UCSD-AML1 (cell line): ENCODE measurements at regions not wholly inside any gene's neighbourhood (a gene's known extent, or its start where the extent isn't known, plus 50 kb on each side); places are given as distances from the start of the nearest gene placed in this dataset.
"Not testable (repeated sequence)": the region's sequence is repeated elsewhere in the genome, so short reads cannot be mapped to it uniquely, and the experiment has no call there.

Source experiments
- DNase-seq: peaks from one replicate; lab custom pipeline; 2025; ENCODE audit not compliant: unreplicated experiment; lab: John Stamatoyannopoulos, UW

DNA sequence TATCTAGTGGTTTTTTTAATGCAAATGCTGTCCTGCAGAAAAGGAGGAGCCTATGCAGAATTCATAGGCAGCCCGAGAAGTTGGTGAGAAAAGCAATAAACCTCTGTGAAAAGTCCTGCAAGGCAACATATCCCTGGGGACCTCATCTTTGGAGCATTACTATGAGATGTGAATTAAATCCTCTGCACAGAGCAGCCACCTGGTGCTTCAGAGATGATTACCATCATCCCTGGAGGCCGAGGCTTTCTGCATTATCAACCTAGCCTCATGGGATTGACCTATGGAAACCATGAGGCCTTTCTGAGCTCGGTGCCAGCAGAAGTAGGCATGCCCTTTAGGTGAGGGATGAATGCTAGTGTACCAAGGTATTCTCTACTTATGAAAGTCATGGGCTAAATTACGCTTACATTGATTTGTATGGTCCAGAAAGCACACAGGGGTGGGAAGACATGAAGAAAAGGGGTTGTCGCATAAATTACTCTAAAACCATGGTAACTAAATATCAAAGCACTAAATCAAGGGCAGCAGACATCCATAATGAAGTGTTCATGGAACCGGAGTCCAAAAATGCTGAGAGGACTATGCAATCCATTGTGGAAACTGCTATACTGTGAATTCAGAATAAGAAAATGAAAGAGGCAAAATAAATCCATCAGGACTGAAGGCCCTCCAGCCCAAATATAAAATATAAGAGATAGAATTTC, 623.5 kb upstream of the DDX18 start:
- no peak for DNase-seq

DNA sequence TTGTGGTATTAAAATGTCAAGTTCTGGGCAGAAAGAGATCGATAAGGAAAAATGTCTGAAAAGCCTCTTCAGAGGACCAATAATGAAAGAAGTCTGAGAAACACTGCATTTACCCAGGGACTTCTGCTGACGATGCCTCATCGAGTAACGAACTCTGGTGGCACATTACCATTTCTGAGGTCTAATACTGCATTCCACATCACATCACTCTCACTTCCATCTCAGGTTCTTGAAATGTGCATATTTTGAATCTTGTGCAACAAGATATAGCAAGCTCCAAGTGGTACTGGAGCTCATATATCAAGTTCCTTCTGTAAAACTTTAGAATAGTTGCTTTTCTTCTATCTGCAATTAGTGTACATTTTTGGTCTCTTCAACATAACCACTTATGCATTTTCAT, 619.1 kb upstream of the DDX18 start:
- DNase-seq, result no peak

DNA sequence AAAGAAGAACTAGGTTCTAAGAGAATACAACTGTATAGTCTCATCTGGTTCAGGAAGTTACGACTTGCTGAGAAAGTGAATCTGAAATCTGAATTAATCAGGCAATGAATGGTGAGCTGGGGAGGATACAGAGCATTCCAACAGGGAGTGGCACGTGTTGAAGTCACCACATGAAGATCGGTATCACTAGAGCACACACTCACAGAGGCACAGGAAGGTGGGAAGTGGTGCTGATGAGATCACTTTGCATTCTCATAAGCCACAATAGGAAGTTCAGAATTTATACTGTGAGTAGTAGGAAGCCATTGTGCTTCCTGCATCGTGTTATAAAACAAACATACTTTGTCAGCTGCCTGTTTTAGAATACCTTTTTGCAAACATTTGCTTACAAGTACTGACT, 615.0 kb upstream of the DDX18 start:
- DNase-seq, result no peak

DNA sequence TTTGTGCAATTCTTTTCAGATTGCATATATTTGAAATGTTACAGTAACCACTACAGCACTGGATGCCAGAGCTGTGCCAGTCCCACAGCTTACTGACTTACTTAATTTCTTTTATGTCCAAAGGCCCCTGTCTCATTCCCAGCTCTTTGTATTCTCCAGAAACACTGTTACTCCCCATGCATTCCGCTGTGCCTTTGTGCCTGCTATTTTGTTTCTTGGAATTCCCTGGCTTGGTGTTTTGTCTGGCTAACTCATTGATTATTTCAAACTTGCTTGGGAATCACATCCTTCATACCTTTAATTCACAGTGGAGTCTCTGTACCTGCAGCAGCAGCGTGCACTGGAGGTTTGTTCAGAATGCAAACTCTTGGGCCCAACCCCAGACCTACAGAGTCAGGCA, 601.9 kb upstream of the DDX18 start:
- no peak for DNase-seq

DNA sequence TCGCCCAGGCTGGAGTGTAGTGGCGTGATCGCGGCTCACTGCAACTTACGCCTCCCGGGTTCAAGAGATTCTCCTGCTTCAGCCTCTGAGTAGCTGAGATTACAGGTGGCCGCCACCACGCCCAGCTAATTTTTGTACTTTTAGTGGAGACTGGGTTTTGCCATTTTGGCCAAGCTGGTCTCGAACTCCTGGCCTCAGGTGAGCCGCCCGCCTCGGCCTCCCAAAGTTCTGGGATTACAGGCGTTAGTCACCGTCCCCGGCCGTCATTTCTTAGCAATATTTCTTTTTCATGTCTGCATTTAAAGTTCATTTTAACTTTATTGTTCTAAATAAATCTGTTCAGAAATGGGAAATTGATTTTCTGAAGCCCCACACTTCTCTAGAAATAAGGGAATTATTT, 597.3 kb upstream of the DDX18 start:
- no peak for DNase-seq

DNA sequence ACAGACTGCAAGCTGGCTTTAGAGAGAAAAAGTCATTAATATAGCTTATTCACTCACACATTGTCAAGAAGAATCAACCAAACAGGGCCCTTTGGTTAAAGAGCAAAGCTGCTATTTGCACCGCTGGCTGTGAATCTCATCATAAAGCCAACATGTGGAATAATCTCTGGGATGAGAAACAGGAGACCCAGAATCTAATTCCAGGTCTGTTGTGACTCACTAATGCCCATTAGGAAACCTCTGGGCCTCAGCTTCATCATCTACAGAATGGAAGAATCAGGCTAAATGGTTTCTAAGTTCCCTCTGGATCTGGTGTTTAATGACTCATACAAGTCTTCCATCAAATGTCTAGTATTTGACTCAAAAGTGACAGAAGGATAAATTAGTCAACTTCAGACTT, 591.7 kb upstream of the DDX18 start:
- no peak for DNase-seq

DNA sequence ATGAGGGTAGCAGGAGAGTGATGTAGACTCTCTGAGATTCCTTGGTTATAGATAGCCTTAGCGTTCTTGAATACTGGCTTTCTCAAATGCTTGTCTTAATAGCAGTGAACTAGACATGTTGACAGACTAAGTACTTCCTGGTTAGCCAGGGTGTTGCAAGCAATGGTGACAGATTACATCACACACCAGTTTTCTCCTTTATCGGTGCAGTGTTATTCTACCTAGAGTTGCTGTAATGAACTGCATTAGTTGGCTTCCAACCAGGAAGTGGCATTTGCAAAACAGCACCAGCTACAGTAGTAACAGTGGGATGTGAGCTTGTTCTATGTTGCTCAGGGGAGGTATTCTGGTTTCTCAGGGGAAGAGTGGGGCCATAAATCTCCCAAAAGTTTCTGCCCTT, 582.2 kb upstream of the DDX18 start:
- no peak for DNase-seq

DNA sequence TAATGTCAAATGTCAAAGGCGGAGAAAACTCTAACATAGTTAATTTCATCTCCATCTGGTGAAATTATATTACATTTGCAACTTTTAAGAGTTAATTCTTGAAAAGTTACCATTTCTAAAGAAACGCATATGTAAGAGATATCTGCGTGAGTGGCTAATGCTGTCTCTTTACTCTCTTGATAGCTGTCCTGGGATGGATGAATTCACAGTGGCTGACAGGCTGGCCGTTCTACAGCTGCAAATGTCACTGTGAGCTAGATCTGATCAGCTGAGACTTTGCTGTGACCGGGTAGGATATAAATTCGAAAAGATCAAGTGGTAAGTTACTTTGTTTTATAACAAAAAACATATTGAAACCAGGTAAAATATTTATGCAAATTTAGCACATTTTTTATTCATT, 557.1 kb upstream of the DDX18 start:
- DNase-seq, result no peak

DNA sequence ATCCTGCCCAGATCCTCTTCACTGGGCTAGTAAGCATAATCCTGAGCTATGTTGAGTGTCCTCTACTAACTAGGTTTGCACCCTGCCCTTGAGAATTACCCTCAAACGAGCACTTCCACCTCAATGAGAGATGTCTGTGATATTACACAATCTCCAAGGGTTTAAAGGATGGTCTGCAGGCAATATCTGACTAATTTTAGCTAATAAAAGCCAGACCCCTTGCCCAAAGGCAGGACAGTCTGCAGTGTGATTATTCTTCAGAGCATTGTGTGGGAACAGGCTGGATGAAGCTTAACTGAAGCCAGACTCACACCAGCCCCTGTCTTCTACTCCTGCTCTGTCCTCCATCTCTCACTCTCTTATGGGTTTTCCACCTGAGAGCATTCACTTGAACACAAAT, 544.9 kb upstream of the DDX18 start:
- no peak for DNase-seq

DNA sequence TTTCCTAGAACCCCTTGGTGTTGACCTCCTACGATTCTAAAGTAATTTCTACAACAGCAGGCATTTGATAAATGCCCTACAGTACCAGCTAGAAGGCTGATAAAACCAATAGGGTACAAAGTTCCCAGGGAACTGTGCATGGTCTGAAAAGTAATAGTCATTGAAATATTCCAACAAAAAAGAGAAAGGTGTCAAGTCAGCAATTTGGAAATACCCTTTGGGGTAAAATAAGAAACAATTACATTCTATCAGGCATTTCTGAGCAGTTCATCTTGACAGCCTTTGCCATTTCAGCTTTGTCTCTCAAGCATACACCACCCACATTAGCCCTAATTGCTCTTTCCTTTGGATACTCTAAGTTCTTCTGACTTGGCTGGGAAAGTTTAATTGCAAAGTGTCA, 542.9 kb upstream of the DDX18 start:
- DNase-seq, result no peak

DNA sequence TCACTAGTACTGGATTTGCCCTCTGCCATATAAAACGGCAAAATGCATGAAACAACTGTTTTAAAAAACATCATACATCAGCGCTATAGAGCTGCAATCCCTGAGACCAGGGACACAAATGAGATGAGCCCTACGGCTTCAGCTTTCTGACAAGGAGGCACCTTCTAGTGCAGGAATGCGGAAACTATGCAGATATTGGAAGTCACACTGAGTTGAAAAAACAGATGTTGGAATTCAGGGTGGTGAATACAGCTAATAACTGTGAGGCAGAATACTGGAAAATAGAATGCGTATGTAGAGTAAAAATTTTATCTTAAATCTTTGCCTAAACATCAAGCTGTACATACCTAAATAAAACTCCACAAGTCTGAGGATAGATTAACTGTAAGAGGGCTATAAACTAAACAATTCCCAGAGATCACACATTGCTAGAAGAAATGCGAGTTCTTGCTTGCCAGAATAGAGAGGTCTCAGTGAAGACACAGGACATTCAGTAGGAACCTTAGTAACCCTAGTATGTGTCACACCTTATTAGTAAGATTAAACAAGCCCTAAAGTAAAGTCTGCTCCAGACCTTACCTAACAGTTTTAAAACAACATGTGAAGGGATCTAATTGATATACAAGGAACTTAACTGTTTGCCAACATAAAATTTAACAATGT, 541.4 kb upstream of the DDX18 start:
- DNase-seq, result no peak

DNA sequence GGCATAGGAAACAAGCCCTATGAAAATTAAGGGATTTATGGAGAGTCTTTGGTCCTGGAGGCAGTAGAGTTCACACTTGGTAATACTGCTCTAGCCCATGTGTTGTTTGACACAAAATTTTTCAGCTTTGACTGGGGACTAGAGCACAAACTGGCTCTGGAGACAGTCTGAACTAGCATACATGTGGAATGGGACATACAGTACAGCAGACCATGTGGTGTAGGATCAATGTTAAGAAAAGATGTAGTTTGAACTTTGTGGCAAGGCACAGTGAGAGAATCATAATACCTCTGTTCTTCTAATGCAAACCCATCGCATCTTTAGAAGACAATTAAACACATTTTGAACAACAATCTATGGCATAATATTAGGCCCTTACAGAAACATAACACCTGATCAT, 521.5 kb upstream of the DDX18 start:
- DNase-seq, result no peak

DNA sequence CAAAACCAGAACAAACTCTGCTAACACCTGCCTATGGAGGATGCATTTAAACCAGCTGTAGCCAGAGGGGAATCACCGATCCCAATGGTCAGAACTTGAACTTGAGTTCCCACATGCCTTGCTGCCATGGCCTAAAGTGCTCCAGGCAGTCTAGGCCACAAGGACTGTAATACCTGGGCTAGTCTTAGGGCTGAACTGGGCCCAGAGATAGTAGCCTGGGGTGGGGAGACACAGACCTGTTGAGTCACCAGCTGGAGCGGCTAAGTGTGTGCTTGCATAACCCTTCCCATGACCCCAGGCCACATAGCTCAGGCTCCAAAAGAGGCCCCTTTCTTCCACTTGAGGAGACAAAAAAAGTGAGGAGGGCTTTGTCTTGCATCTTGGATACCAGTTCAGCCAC, 515.0 kb upstream of the DDX18 start:
- DNase-seq, result no peak

DNA sequence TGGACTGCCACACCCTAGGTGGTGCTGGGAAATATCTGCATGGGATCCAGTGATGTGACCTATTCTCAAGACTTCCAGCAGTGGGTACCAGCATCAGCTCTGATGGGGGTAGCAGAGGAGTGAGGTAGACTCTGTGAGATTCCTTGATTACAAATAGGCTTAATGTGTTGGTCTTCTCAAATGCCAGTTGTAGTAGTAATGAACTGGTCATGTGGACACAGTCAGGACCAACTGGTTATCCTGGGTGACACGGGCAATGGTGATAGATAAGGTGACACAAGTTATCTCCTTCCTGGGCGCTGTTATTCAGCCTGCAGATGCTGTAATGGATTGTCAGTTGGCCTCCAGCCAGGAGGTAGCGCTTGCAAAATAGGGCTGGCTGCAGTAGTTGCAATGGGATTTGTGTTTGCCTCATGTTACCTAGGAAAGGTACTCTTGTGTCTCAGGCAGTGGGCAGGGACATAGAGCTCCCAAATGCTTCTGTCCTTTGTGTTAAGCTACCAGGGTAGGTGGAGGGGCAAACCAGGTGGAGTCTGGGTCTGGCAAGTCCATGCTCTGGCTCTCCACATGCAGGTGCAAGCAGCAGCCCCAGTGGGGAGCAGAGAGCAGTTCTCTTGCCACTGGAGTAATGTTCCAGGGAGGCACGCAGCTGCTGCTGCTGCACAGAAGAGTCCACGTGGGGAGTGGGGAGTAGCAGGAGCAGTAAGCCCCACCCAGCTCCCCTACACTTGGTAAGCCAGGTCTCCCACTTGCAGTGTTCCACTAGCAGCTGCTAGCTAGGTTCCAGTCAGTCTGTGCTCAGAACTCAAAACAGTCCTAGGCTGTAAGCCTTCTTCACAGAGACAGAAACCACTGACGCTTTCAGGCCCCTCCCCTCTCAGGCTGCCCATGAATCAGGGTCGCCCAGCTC, 505.4 kb upstream of the DDX18 start:
- DNase-seq, result no peak

DNA sequence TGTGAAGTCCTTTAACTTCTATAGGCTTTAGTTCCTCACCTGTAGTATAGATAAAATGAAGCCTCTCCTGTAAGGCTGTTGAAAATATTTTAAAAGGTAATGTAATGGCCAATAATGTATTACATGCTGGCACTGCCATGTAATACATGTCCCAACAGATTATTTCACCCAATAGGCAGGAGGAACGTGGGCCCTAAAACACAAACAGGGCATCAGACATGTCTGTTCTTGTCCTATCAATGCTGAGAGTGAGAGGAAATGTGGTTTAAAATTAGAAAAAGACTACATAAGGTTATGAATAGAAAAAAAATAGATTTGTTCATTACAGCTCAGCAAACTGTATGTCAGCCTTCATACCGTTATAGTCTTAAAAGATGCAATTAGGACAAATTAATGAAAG, 492.7 kb upstream of the DDX18 start:
- no peak for DNase-seq

DNA sequence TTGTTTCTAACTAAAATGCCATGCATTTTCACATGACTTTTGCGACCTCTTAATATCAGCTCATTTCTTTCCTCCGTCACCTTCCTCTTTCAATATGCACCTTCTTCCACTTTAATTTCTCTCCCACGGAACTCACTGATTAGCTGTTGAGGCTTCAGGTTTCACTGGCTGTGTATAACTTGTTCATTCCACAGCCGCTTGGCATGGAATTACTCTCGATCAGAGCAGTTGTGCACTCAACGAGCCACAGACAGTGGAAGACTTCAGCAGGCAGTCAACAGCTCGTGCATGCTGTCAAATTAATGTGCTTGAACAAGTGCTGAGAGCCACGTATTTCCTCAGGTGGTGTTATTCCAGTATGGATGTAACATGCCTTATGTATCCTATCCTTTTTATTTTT, 491.2 kb upstream of the DDX18 start:
- DNase-seq, result no peak

DNA sequence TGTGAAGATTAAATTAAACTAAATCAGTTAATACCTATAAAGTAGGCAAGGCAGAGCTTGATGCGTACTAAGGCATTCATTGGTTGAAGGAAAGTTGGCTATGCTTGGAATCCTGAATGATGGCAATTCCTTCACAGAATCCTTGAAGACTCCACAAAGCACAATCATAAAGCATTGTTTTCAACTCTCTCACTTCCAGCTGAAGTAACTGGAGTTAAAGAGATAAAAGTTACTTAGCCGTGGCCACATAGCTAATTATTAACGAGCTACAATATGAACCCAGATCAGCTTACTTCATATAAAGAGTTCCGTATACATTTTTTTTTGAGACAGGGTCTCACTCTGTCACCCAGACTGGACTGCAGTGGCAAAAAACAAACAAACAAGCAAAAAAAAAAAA, 483.9 kb upstream of the DDX18 start:
- DNase-seq, result no peak

DNA sequence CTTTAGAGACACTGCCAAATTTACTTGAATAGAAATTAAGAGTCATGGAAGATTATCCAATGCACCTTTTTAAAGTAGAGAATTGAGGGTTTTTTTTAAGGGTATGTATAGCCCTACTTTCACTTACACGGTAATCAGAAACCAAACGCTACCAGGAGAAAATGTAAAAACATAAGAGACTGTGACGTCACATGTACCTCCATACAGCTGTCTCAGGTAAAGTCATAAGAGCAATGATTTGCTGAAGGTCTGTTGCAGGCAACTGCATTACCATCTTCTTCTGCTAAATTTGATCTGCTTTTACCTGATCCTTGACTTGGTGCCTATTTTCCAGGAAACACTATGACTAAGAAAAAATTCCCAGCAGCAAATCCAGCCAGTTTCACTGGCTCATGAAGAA, 478.5 kb upstream of the DDX18 start:
- DNase-seq, result no peak

DNA sequence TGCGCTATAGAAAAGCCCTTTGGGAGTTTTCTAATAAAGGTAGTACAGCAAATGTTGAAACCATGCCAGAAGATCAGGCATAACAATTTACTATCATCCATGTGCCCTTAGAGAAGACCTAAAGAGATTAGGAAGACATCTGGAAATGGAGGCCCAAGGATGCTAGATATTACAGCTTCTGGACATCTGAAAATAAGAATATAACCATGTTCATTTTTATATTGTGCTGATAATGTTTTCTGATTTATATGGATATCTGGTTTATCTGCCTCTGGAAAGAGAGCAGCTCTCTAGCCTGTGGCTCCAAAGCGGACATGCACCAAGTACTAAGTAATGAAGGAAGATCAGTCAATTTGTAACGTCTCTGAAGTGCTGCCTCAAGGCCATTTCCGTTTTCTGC, 478.0 kb upstream of the DDX18 start:
- DNase-seq, result no peak

DNA sequence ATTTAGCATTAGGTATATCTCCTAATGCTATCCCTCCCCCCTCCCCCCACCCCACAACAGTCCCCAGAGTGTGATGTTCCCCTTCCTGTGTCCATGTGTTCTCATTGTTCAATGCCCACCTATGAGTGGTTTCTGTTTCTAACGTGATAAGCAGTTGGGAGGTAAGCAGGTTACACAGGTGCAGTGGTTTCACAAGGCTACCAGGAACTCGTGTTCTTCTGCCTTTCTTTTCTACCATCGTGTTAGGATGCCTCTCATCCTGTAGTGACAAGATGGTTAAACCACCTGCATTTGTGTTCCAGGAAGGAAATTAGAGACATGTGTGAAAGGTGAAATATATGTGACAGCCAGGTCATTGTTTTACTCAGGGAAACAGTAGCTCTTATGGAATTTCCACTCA, 476.5 kb upstream of the DDX18 start:
- not testable (repeated sequence) for DNase-seq

DNA sequence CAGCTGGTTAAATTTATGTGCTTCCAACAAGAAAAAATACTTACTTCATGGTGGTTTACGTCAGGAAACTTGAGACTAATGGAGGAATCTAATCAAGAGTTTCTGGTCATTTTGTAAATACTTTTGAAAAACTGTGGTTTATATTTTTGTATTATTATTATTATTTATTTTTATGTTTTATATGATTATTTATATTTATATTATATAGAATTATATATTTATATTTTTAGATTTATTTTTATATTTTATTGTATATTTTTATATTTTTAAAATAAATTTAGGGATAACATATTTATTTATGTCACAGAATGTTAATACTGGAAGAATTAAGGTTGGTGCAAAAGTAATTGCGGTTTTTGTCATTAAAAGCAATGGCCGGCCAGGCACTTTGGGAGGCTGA, 474.5 kb upstream of the DDX18 start:
- DNase-seq, result no peak

DNA sequence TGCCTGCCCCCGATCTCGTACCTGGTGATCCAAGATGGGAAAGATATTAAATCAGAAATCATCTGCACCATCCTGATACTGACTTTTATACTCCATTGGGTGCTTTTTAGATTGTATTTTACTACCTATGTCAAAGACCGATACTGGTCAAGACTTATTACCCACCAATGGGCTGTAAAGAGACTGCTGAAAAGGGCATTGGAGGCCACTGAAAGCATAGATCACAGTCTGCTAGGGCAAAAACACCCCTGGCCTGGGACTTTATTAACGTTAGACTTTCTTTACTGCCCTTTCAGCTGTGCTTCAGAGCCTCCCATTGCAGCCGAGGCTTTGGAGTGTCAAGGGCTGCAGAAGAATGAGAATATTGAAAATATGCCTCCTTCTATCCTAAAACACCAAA, 472.8 kb upstream of the DDX18 start:
- no peak for DNase-seq
